Skeletal muscle tissue (tissue), 3 donors: ENCODE measurements at regions not wholly inside any gene's neighbourhood (a gene's known extent, or its start where the extent isn't known, plus 50 kb on each side); places are given as distances from the start of the nearest gene placed in this dataset.
"Not testable (repeated sequence)": the region's sequence is repeated elsewhere in the genome, so short reads cannot be mapped to it uniquely, and the experiment has no call there.

Experiments used
- H3K27ac ChIP-seq: one replicate; pipeline ENCODE4 v1.7.0; 2013; ENCODE audit warnings: mild to moderate bottlenecking, low read depth, low read length, inconsistent platforms
- H3K27me3 ChIP-seq, 3 donors: one replicate each; pipeline ENCODE4 v1.7.0; 2013; ENCODE audit warnings: low read length in 3 of 3; ENCODE audit not compliant: control insufficient read depth in 3 of 3, insufficient read depth in 3 of 3
- H3K36me3 ChIP-seq, 3 donors: one replicate each; pipeline ENCODE4 v1.7.0; 2013; ENCODE audit warnings: low read length in 3 of 3; ENCODE audit not compliant: control insufficient read depth in 3 of 3, insufficient read depth in 3 of 3
- H3K4me1 ChIP-seq, 3 donors: one replicate each; pipeline ENCODE4 v1.7.0; 2013; ENCODE audit warnings: low read length in 3 of 3, mild to moderate bottlenecking in 3 of 3; ENCODE audit not compliant: control insufficient read depth in 3 of 3, insufficient read depth in 3 of 3
- H3K4me3 ChIP-seq, 3 donors: one replicate each; pipeline ENCODE4 v1.7.0; 2013; ENCODE audit warnings: low read length in 3 of 3
- H3K9ac ChIP-seq, 3 donors: one replicate each; pipeline ENCODE4 v1.7.0; 2013; ENCODE audit warnings: low read length in 3 of 3, mild to moderate bottlenecking in 3 of 3, moderate library complexity in 2 of 3, low read depth in 1 of 3
- H3K9me3 ChIP-seq, 3 donors: one replicate each; pipeline ENCODE4 v1.7.0; 2013; ENCODE audit warnings: low read length in 3 of 3; ENCODE audit not compliant: control insufficient read depth in 3 of 3
- donor health status: Osteomylitis.

DNA sequence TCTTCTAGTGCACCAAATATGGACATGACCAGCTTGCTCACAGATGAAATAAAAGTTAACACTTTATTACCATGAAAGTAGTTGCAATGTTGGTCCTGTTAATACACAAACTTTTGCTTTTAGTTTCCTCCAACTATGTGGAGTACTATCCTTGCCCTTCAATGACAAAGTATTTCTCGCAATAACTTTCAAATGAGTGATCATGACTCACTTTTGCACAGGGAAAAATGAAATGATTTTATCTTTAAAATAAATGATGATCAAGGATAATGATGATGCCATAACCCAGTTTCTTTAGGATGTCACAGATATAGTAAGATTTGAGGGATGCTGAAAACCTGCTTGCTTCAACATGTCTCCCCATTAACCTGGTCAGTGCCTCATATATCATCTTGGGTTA, 254.0 kb upstream of the KITLG start:
- no peaks in the 10 kb centered on the region for H3K9me3 ChIP-seq
- no peaks in the 10 kb centered on the region for H3K27me3 ChIP-seq
- H3K36me3 ChIP-seq = no peaks in the 10 kb centered on the region
- H3K27ac ChIP-seq = no peak overlapping the region
- no peak overlapping the region for H3K9ac ChIP-seq
- H3K4me3 ChIP-seq = no peak overlapping the region
- no peaks in the 10 kb centered on the region for H3K4me1 ChIP-seq

DNA sequence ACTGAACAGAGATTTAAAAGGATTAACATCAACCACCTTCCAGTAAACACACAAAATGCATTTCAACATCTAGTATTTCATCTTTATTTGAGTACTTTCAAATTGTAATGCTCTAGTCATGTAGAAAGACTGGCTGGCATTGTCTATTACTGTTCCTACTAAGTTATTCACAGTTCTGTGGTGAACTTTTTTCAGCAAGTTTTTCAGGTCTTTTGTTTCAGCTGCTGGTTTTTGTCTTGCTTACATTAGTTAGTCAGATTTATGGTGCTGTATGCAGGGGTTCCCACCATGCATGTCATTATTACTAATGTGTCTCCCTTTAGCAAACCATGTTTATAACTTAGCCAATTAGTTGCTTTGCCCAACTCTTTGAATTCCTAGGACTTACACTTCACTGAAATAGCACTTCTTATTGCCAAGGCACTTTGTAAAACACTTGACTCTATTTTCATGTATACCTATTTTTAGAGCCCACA, 253.4 kb upstream of the KITLG start:
- no peaks in the 10 kb centered on the region for H3K9me3 ChIP-seq
- H3K27me3 ChIP-seq = no peaks in the 10 kb centered on the region
- H3K9ac ChIP-seq = no peak overlapping the region
- H3K4me1 ChIP-seq = no peaks in the 10 kb centered on the region
- H3K27ac ChIP-seq = no peak overlapping the region
- no peaks in the 10 kb centered on the region for H3K36me3 ChIP-seq
- no peak overlapping the region for H3K4me3 ChIP-seq

DNA sequence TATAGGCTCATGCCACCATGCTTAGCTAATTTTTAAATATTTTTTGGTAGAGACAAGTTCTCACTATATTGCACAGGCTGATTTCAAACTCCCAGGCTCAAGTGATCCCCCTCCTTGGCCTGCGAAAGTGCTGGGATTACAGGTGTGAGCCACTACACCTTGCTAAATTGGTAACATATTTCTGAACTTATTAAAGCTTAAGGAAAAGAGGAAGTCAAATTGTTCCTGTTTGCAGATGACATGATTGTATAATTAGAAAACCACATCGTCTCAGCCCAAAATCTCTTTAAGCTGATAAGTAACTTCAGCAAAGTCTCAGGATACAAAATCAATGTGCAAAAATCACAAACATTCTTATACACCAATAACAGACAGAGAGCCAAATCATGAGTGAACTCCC, 248.3 kb upstream of the KITLG start:
- H3K9me3 ChIP-seq, H3K36me3 ChIP-seq, H3K4me3 ChIP-seq, H3K9ac ChIP-seq, H3K4me1 ChIP-seq, H3K27me3 ChIP-seq, H3K27ac ChIP-seq: not testable (repeated sequence)

DNA sequence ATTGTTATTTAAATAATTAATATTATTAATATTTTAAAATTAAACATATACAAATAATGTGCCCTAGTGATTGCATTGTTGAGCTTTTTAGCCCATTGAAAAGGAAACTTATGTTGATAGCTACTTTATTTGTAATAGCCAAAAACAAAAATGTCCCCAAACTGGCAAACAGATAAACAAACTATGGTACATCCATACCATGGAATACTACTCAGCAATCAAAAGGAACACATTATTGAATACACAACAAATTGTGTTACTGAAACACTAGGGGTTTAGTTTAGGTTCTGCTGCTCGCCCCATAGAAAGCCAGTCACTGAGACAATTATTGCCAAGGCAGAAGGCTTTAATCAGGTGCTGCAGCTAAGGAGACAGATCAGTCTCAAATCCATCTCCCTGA, 239.7 kb upstream of the KITLG start:
- Histone ChIP-seq H3K27me3 (no peaks in the 10 kb centered on the region), H3K36me3 (no peaks in the 10 kb centered on the region), H3K9ac (no peak overlapping the region), H3K27ac (no peak overlapping the region), H3K4me1 (no peaks in the 10 kb centered on the region), H3K9me3 (no peaks in the 10 kb centered on the region), H3K4me3 (no peak overlapping the region)

DNA sequence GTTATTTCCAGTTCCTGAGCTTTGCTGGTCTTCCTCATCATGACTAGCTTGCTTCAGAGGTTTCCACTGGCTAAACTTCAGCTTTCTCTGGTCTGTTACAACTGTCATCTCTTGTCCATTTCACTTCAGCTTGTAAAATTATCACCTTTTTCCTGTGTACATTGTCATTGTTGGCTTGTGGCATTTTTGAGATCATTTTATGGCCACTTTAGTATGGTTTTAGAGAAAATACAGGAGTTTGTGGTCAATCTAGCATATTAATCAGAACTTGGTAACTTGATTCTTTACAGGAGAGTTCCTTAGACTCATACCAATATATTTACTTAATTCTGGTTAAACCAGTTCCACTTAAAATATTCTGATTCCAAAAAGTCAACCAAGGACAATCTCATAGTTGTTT, 235.9 kb upstream of the KITLG start:
- no peak overlapping the region for H3K9ac ChIP-seq
- H3K27me3 ChIP-seq = no peaks in the 10 kb centered on the region
- H3K4me1 ChIP-seq = no peaks in the 10 kb centered on the region
- H3K4me3 ChIP-seq = no peak overlapping the region
- H3K36me3 ChIP-seq = no peaks in the 10 kb centered on the region
- no peaks in the 10 kb centered on the region for H3K9me3 ChIP-seq
- no peak overlapping the region for H3K27ac ChIP-seq

DNA sequence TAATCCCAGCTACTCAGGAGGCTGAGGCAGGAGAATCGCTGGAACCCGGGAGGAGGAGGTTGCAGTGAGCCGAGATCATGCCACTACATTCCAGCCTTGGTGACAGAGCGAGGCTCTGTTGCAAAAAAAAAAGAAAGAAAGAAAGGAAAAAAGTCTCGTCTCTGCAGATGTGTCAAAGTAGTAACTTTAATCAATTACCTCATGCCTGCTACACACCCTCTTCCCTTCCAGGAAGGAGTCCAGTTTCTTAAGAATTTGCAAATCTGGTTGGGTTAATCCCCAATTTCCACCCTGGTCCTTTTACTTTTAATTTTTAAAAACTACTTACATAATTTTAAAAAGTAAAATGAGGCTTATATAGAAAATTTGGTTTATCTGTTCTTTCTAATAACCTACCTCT, 234.5 kb upstream of the KITLG start:
- no peaks in the 10 kb centered on the region for H3K4me1 ChIP-seq
- H3K9ac ChIP-seq = no peak overlapping the region
- H3K9me3 ChIP-seq = no peaks in the 10 kb centered on the region
- H3K36me3 ChIP-seq = no peaks in the 10 kb centered on the region
- H3K27me3 ChIP-seq = no peaks in the 10 kb centered on the region
- no peak overlapping the region for H3K4me3 ChIP-seq
- H3K27ac ChIP-seq = no peak overlapping the region

DNA sequence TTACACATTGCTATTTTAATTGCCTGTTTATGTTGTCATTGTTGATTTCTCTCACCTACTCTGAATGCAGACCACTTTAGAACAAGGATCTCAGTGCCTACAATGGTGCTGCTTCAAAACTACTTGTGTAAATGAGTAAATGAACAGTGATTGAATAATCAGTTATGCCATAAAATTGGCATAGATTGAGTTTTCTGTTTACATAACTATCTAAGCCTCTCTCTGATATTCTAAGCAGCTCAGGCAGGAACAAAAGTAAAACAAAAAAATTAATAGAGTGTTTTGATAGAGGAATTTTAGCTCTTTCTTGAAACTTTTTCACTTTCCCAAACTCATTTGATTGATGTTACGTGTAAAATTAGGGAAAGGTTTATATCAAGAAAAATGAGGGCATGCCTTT, 232.3 kb upstream of the KITLG start:
- Histone ChIP-seq H3K4me1 (no peaks in the 10 kb centered on the region), H3K9ac (no peak overlapping the region), H3K27ac (no peak overlapping the region), H3K4me3 (no peak overlapping the region), H3K36me3 (no peaks in the 10 kb centered on the region), H3K9me3 (no peaks in the 10 kb centered on the region), H3K27me3 (no peaks in the 10 kb centered on the region)

DNA sequence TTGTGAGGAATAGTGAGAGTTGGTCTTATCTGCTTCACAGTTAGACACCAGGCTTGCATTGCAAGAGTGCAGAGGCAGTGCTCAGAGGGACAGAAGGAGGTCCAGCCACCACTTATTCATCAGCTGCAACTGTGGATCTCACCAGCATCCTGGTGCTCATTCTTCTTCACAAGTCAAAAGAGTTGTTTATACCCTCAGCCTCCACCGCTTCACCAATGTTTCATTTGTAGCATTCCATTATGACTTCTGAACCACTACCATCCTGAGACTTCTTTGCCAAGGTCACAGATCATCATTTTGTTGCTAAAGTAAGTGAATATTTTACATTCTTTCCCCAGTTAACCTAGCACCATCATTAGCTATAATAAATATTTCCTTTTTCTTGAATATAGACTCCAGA, 230.5 kb upstream of the KITLG start:
- H3K27me3 ChIP-seq = no peaks in the 10 kb centered on the region
- H3K4me1 ChIP-seq = no peaks in the 10 kb centered on the region
- no peak overlapping the region for H3K4me3 ChIP-seq
- H3K9me3 ChIP-seq = no peaks in the 10 kb centered on the region
- no peaks in the 10 kb centered on the region for H3K36me3 ChIP-seq
- no peak overlapping the region for H3K27ac ChIP-seq
- H3K9ac ChIP-seq = no peak overlapping the region

DNA sequence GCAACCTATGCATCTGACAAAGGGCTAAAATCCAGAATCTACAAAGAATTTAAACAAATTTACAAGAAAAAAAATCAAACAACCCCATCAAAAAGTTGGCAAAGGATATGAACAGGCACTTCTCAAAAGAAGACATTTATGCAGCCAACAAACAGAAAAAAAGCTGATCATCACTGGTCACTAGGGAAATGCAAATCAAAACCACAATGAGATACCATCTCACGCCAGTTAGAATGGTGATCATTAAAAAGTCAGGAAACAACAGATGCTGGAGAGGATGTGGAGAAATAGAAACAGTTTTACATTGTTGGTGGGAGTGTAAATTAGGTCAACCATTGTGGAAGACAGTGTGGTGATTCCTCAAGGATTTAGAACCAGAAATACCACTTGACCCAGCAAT, 229.6 kb upstream of the KITLG start:
- H3K27ac ChIP-seq, H3K36me3 ChIP-seq, H3K4me1 ChIP-seq, H3K9ac ChIP-seq, H3K4me3 ChIP-seq, H3K27me3 ChIP-seq, H3K9me3 ChIP-seq: not testable (repeated sequence)

DNA sequence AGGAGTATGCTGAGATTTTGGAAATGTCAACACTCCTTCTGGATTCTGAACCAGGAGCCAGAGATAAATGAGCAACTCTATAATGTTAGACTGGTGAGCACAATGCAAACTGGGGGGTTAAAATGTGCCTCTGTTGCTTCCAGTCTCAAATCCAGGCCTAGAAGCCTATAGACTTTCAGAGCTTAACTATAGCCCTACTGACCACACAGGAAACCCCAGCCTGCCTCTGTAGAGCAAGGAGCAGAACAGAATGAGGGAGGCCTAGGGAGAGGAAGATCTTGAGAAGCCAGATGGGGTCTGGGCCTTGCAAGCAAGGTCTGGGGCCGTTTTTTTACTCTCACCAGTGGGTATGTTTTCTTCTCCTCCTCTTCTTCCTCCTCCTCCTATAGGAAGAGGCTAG, 225.4 kb upstream of the KITLG start:
- Histone ChIP-seq H3K27ac (no peak overlapping the region), H3K4me3 (no peak overlapping the region), H3K9me3 (no peaks in the 10 kb centered on the region), H3K9ac (no peak overlapping the region), H3K27me3 (no peaks in the 10 kb centered on the region), H3K4me1 (no peaks in the 10 kb centered on the region), H3K36me3 (no peaks in the 10 kb centered on the region)

DNA sequence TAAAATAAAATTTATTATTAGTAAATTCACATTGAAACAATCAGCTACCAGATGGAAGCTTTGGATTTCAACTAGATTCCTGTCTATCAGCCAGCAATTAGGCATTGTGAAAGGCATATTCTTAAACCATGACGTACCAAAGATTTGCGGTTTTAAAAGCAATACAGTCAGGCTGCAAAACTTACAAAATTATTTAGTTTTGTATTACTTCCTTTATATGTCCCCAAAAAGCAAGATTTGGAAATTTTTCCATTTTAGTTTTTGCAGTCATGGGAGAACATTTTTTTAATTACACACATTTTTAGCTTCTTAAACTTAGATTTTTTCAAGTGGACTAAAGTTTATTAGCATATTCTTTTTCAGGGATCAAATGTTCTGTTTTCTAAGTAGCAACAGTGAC, 225.0 kb upstream of the KITLG start:
- H3K27me3 ChIP-seq = no peaks in the 10 kb centered on the region
- H3K27ac ChIP-seq = no peak overlapping the region
- no peaks in the 10 kb centered on the region for H3K9me3 ChIP-seq
- no peaks in the 10 kb centered on the region for H3K36me3 ChIP-seq
- H3K4me1 ChIP-seq = no peaks in the 10 kb centered on the region
- no peak overlapping the region for H3K9ac ChIP-seq
- no peak overlapping the region for H3K4me3 ChIP-seq
